ENCODE measurements at regions not wholly inside any gene's neighbourhood (a gene's known extent, or its start where the extent isn't known, plus 50 kb on each side); places are given as distances from the start of the nearest gene placed in this dataset.
"Not testable (repeated sequence)": the region's sequence is repeated elsewhere in the genome, so short reads cannot be mapped to it uniquely, and the experiment has no call there.

- intact Hi-C loops (cut with DNase I; ENCODE audit: low total_unique reads): no loop called here
- no peak for TF ChIP-seq POLR2AphosphoS5 (IDR thresholded peaks at IDR 0.05)
- TF ChIP-seq CTCF (IDR thresholded peaks at IDR 0.05): peak in 1 of 3 donors; percentile 14
- TF ChIP-seq POLR2A (IDR thresholded peaks at IDR 0.05): no peak
- Histone ChIP-seq H3K4me1 (no peaks in the 10 kb centered on the region), H3K27me3 (no peaks in the 10 kb centered on the region), H3K9me3 (no peaks in the 10 kb centered on the region), H3K36me3 (no peaks in the 10 kb centered on the region), H3K27ac (no peak overlapping the region), H3K4me3 (no peak overlapping the region)
- no peak for DNase-seq (ENCODE audit: low spot score in 2 of 2)
Measured at GRCh38 chr18:14978962-14979535, 231.1 kb downstream of the ANKRD30B start.

- no peaks in the 10 kb centered on the region for H3K27me3 ChIP-seq
- H3K4me1 ChIP-seq: no peaks in the 10 kb centered on the region
- DNase-seq (ENCODE audit: low spot score in 2 of 2): no peak
- no peaks in the 10 kb centered on the region for H3K9me3 ChIP-seq
- no peak overlapping the region for H3K27ac ChIP-seq
- no peaks in the 10 kb centered on the region for H3K36me3 ChIP-seq
- TF ChIP-seq POLR2AphosphoS5 (IDR thresholded peaks at IDR 0.05): no peak
- no peak overlapping the region for H3K4me3 ChIP-seq
- intact Hi-C loops (cut with DNase I; ENCODE audit: low total_unique reads): no loop called here
Measured at GRCh38 chr18:14979875-14980274, 231.9 kb downstream of the ANKRD30B start.

GRCh38 chr18:14984531-14984930, 236.6 kb downstream of the ANKRD30B start:
- H3K4me1 ChIP-seq; H3K27me3 ChIP-seq; DNase-seq (ENCODE audit: low spot score in 2 of 2); intact Hi-C loops (cut with DNase I; ENCODE audit: low total_unique reads); H3K27ac ChIP-seq; H3K9me3 ChIP-seq; H3K4me3 ChIP-seq; H3K36me3 ChIP-seq: not testable (repeated sequence)

DNA sequence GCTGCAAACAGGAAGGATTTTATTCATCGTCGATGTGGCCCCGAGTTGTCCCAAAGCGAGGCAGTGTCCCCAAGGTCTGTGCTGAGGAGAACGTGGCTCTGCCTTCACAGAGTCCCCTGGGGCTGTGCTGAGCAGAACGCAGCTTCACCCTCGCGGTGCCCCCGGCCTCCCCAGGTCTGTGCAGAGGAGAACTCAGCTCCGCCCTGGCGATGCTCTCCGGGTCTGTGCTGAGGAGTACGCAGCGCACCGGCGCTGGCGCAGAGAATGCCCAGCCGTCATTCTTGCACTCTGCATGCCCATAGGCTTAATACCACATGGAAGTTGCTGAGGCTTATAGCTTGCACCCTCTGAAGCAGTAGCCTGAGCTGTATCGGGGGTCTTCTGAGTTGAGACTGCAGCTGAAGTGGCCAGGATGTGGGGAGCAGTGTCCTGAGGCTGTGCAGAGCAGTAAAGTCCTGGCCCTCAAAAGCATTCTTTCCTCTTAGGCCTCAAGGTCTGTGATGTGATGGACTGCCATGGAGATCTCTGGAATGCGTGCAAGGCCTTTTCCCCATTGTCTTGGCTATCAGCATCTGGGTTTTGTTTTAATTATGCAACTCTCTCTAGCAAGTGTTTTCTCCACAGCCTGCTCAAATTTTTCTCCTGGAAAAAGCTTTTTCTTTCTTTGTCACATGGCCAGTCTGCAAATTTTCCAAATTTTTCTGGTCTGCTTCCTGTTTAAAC, 237.5 kb downstream of the ANKRD30B start:
- H3K9me3 ChIP-seq; H3K4me1 ChIP-seq; H3K27me3 ChIP-seq; H3K36me3 ChIP-seq; DNase-seq (ENCODE audit: low spot score in 2 of 2); H3K4me3 ChIP-seq; H3K27ac ChIP-seq; intact Hi-C loops (cut with DNase I; ENCODE audit: low total_unique reads): not testable (repeated sequence)

- DNase-seq (ENCODE audit: low spot score in 2 of 2); H3K4me1 ChIP-seq; intact Hi-C loops (cut with DNase I; ENCODE audit: low total_unique reads); H3K36me3 ChIP-seq; H3K27ac ChIP-seq; H3K4me3 ChIP-seq; H3K27me3 ChIP-seq; H3K9me3 ChIP-seq: not testable (repeated sequence)
Measured at GRCh38 chr18:14987377-14987776, 239.4 kb downstream of the ANKRD30B start.

- H3K36me3 ChIP-seq; H3K9me3 ChIP-seq; H3K27me3 ChIP-seq; intact Hi-C loops (cut with DNase I; ENCODE audit: low total_unique reads); H3K4me1 ChIP-seq; H3K27ac ChIP-seq; H3K4me3 ChIP-seq; DNase-seq (ENCODE audit: low spot score in 2 of 2): not testable (repeated sequence)
Measured at GRCh38 chr18:14987960-14988710, 240.2 kb downstream of the ANKRD30B start.

GRCh38 chr18:14989569-14989968, 241.6 kb downstream of the ANKRD30B start:
- H3K27ac ChIP-seq; H3K9me3 ChIP-seq; DNase-seq (ENCODE audit: low spot score in 2 of 2); H3K27me3 ChIP-seq; intact Hi-C loops (cut with DNase I; ENCODE audit: low total_unique reads); H3K36me3 ChIP-seq; H3K4me3 ChIP-seq; H3K4me1 ChIP-seq: not testable (repeated sequence)

DNA sequence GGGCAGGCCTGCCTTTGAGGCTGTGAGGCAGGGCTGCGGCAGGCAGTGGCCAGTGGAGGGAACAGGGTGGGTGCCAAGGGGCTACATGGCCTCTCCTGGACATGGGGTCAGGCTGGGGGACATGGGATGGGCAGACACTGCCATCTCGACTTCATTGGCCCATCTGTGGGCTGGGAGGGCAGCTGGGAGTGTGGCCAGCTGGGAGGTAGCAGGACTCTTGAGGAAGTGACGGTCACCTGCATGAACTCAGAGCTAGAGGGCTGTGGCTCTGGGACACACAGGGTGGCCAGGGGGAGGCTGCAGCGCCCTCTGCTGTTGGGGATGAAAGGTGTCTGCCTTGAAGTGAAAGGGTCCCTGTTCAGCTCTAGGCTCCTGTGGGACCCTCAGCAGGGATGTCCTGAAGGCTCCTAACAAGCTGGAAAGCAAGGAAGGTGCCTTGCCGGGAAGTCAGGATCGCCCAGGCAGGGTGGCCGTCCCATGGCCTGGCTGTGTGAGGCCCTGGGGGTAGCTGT, 244.0 kb downstream of the ANKRD30B start:
- H3K9me3 ChIP-seq; H3K27me3 ChIP-seq; H3K4me1 ChIP-seq; H3K36me3 ChIP-seq; intact Hi-C loops (cut with DNase I; ENCODE audit: low total_unique reads); H3K4me3 ChIP-seq; H3K27ac ChIP-seq; DNase-seq (ENCODE audit: low spot score in 2 of 2): not testable (repeated sequence)

DNA sequence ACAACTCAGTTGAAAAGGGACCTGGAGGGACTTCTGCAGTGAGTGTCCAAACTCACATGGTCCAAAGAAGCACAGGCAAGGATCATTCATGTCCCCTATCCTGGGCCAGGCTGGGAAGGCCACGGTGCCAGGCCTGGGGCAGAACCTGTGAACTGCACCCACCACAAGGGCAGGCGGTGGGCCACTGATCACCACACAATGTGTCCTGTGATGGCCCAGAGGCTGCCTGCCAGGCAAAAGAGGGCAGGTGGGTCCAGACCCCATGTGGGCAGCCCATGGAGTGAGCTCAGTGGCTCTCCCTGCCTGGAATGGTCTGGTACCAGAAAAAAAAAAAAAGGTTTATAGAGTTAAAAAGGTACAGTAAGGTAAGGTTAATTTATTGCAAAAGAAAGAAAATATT, 244.8 kb downstream of the ANKRD30B start:
- H3K4me1 ChIP-seq; H3K4me3 ChIP-seq; H3K27ac ChIP-seq; H3K27me3 ChIP-seq; intact Hi-C loops (cut with DNase I; ENCODE audit: low total_unique reads); H3K36me3 ChIP-seq; DNase-seq (ENCODE audit: low spot score in 2 of 2); H3K9me3 ChIP-seq: not testable (repeated sequence)

DNA sequence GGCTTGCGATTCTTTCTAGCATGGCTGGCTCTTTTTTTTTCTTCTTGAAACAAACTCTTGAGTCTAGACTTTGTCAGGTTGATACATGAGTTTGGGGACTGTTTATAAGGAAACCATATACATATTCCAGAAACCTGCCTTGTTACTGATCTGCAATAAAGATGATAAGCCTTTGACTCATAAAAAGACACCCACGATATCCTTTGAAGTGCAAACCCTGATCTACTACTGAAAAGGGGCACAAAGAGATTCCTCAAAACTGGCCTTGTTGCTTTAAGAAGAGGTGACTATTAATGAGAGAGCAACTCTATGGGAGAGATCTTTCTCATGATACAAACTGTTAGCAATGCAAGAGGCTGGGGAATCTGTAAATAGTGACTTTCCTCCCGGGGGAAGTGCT, 247.1 kb downstream of the ANKRD30B start:
- H3K4me3 ChIP-seq; DNase-seq (ENCODE audit: low spot score in 2 of 2); H3K27ac ChIP-seq; intact Hi-C loops (cut with DNase I; ENCODE audit: low total_unique reads); H3K27me3 ChIP-seq; H3K36me3 ChIP-seq; H3K4me1 ChIP-seq: not testable (repeated sequence)
- peaks cover 0 to 23% of the 10 kb centered on the region in 2 donors for H3K9me3 ChIP-seq

Measured in breast epithelium (tissue), 4 donors.